MM.1S (cell line): ENCODE measurements at regions not wholly inside any gene's neighbourhood (a gene's known extent, or its start where the extent isn't known, plus 50 kb on each side); places are given as distances from the start of the nearest gene placed in this dataset.

Experiments used
- DNase-seq: peaks from one replicate; pipeline ENCODE4 v3.0.0-alpha.2; 2015
- H2AFZ ChIP-seq: fragments of 300-600 bp; sonication (generic); 2 replicates; pipeline ENCODE4 v1.6.0; 2016; ENCODE audit warnings: antibody characterized with exemption, low read length
- H3F3A ChIP-seq: fragments of 300-600 bp; sonication (generic); 2 replicates; pipeline ENCODE4 v1.6.1; 2016; ENCODE audit warnings: mild to moderate bottlenecking, antibody characterized with exemption, low read length, moderate library complexity, mixed read lengths; ENCODE audit not compliant: insufficient read depth
- H3K27ac ChIP-seq: fragments of 300-600 bp; sonication (generic); 2 replicates; pipeline ENCODE4 v1.5.1; 2016; ENCODE audit warnings: mild to moderate bottlenecking, low read length
- H3K27me3 ChIP-seq: fragments of 300-600 bp; sonication (generic); replicated peaks from 2 replicates; pipeline ENCODE4 v1.6.0; 2016; ENCODE audit warnings: low read length; ENCODE audit not compliant: insufficient read depth
- H3K36me3 ChIP-seq: fragments of 300-600 bp; sonication (generic); replicated peaks from 2 replicates; pipeline ENCODE4 v1.6.1; 2016; ENCODE audit warnings: mild to moderate bottlenecking, low read length, mixed read lengths; ENCODE audit not compliant: insufficient read depth
- H3K4me1 ChIP-seq: fragments of 300-600 bp; sonication (generic); 2 replicates; pipeline ENCODE4 v1.6.1; 2016; ENCODE audit warnings: low read length, mixed read lengths
- H3K4me2 ChIP-seq: fragments of 300-600 bp; sonication (generic); 2 replicates; pipeline ENCODE4 v1.6.0; 2016; ENCODE audit warnings: low read depth, low read length
- H3K4me3 ChIP-seq: fragments of 300-600 bp; sonication (generic); 2 replicates; pipeline ENCODE4 v1.5.1; 2016; ENCODE audit warnings: low read length, mixed read lengths
- H3K79me2 ChIP-seq: fragments of 300-600 bp; sonication (generic); 2 replicates; pipeline ENCODE4 v1.6.1; 2016; ENCODE audit warnings: mixed run types, low read length, mixed read lengths
- H3K9ac ChIP-seq: fragments of 300-600 bp; sonication (generic); 2 replicates; pipeline ENCODE4 v1.6.1; 2016; ENCODE audit warnings: low read length, mixed read lengths
- H3K9me2 ChIP-seq: fragments of 300-600 bp; sonication (generic); replicated peaks from 2 replicates; pipeline ENCODE4 v1.6.1; 2016; ENCODE audit warnings: mild to moderate bottlenecking, low read length, mixed read lengths; ENCODE audit not compliant: insufficient read depth
- H3K9me3 ChIP-seq: fragments of 300-600 bp; sonication (generic); replicated peaks from 2 replicates; pipeline ENCODE4 v1.6.1; 2016; ENCODE audit warnings: mild to moderate bottlenecking, low read length, mixed read lengths; ENCODE audit not compliant: insufficient read depth
- H4K20me1 ChIP-seq: fragments of 300-600 bp; sonication (generic); 2 replicates; pipeline ENCODE4 v1.6.1; 2016; ENCODE audit warnings: mild to moderate bottlenecking, low read length, moderate library complexity, mixed read lengths; ENCODE audit not compliant: insufficient read depth
- EZH2 ChIP-seq: fragments of 300-600 bp; sonication (generic); optimal IDR thresholded peaks from 2 replicates; pipeline ENCODE3; 2017; ENCODE audit warnings: low read depth, mild to moderate bottlenecking, antibody characterized with exemption, low read length, mixed read lengths
- EZH2phosphoT487 ChIP-seq: fragments of 300-600 bp; sonication (generic); IDR thresholded peaks from 2 replicates; pipeline ENCODE4 v1.6.1; 2018; ENCODE audit warnings: antibody characterized with exemption, low read length
- TF ChIP-seq, protein P1 (sequence below): fragments of 300-600 bp; sonication (generic); IDR thresholded peaks from 2 replicates; pipeline ENCODE4 v1.5.1; 2016; ENCODE audit warnings: antibody characterized with exemption, low read length, mixed read lengths

DNA sequence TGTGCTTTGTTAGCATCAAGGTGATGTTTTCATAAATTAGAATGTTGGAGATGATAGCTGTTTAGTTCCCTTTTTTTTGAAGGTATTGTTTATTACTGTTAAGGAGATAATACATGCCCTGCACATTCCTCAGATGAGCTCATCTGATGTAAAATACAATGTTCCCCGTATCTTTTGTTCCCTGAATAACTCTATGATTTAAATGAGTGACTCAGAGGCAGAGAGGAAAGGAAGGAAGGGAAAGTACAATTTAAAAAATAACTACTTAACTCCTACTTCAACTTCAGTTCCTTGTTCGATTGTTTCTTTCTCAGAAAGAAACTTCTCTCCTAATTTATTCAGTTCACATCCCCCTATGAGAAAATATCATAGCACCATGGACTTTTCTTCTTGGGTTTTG, 208.7 kb downstream of the KCNE4 start:
- H3K9me3 ChIP-seq = no peaks in the 10 kb centered on the region
- no peak overlapping the region for H3K9ac ChIP-seq
- peaks cover 22% of the 10 kb centered on the region; the same call in 1 of the 2 replicates for H3K4me1 ChIP-seq
- H3K9me2 ChIP-seq = no peaks in the 10 kb centered on the region
- H3K27ac ChIP-seq = no peak overlapping the region
- DNase-seq = no peak
- no peak overlapping the region for H3K4me2 ChIP-seq
- no peaks in the 10 kb centered on the region for H3K36me3 ChIP-seq
- H3F3A ChIP-seq = peaks cover 4% of the 10 kb centered on the region; the same call in 1 of the 2 replicates
- no peaks in the 10 kb centered on the region for H4K20me1 ChIP-seq
- H2AFZ ChIP-seq = no peak overlapping the region
- no peak overlapping the region for H3K4me3 ChIP-seq
- no peak for TF ChIP-seq EZH2
- no peak for TF ChIP-seq EZH2phosphoT487
- TF ChIP-seq, protein P1, sequence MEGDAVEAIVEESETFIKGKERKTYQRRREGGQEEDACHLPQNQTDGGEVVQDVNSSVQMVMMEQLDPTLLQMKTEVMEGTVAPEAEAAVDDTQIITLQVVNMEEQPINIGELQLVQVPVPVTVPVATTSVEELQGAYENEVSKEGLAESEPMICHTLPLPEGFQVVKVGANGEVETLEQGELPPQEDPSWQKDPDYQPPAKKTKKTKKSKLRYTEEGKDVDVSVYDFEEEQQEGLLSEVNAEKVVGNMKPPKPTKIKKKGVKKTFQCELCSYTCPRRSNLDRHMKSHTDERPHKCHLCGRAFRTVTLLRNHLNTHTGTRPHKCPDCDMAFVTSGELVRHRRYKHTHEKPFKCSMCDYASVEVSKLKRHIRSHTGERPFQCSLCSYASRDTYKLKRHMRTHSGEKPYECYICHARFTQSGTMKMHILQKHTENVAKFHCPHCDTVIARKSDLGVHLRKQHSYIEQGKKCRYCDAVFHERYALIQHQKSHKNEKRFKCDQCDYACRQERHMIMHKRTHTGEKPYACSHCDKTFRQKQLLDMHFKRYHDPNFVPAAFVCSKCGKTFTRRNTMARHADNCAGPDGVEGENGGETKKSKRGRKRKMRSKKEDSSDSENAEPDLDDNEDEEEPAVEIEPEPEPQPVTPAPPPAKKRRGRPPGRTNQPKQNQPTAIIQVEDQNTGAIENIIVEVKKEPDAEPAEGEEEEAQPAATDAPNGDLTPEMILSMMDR = no peak
- H3K79me2 ChIP-seq = no peaks in the 10 kb centered on the region
- H3K27me3 ChIP-seq = no peaks in the 10 kb centered on the region

DNA sequence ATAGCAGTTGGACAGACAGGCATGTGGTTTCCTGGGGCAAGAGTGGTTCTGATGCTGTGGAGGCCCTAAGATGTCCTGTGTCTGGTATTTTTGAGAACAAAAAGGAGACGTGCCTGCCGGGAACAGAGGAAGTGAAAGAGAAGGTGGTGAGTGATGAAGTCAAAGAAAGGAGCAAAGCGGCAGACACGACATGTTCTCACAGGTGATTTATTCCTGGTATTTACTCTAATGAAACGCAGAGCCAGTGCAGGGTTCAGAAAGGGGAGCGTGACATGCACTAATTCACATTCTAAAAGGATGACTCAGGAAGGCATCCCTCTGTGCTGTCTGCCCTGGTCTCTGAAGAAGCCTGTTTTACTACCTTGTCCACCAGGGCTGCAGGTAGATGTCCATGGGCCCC, 211.0 kb downstream of the KCNE4 start:
- DNase-seq = no peak
- H3K36me3 ChIP-seq = no peaks in the 10 kb centered on the region
- no peak overlapping the region for H2AFZ ChIP-seq
- H3K9ac ChIP-seq = no peak overlapping the region
- no peaks in the 10 kb centered on the region for H4K20me1 ChIP-seq
- no peak overlapping the region for H3K4me2 ChIP-seq
- no peaks in the 10 kb centered on the region for H3K9me2 ChIP-seq
- H3K27ac ChIP-seq = peak overlapping the region; percentile 39; the same call in 1 of the 2 replicates
- H3K4me1 ChIP-seq = peaks cover 22% of the 10 kb centered on the region; the same call in 1 of the 2 replicates
- no peaks in the 10 kb centered on the region for H3K79me2 ChIP-seq
- H3K9me3 ChIP-seq = no peaks in the 10 kb centered on the region
- no peaks in the 10 kb centered on the region for H3K27me3 ChIP-seq
- TF ChIP-seq EZH2 (no peak), EZH2phosphoT487 (no peak)
- TF ChIP-seq, protein P1 = no peak
- peaks cover 4% of the 10 kb centered on the region; the same call in 1 of the 2 replicates for H3F3A ChIP-seq
- H3K4me3 ChIP-seq = no peak overlapping the region

DNA sequence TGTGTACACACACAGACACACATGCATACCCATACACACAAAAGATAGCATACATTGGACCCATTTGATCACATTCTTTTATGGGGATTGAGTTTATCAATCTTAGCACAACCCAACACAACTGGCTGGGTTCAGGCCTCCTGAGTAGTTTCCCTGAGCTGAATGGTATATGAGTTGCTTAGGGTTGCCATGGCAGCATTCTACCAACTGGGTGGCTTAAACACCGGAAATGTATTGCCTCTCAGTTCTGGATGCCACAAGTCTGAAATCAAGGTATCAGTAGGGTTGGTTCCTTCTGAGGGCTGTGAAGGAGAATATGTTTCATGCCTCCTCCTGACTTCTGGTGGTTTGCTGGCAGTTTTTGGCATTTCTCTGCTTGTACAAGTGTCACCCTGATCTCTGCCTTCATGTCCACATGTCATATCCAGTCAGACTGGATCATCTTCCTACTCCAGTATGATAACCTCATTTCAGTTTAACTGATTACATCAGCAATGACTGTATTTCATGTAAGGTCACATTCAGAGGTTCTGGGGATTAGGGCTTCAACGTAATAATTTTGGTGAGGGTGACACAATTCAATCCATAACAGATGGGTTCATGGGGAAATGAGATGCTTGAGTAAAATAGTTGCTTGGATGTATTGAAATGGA, 212.7 kb downstream of the KCNE4 start:
- H3K27ac ChIP-seq = peak overlapping the region; percentile 51; the same call in 1 of the 2 replicates
- H3F3A ChIP-seq = peaks cover 4% of the 10 kb centered on the region; the same call in 1 of the 2 replicates
- H3K9me2 ChIP-seq = no peaks in the 10 kb centered on the region
- no peaks in the 10 kb centered on the region for H4K20me1 ChIP-seq
- no peak overlapping the region for H3K9ac ChIP-seq
- no peak for TF ChIP-seq EZH2
- TF ChIP-seq, protein P1 = no peak
- TF ChIP-seq EZH2phosphoT487 = no peak
- DNase-seq = peak; percentile 86
- H3K79me2 ChIP-seq = no peaks in the 10 kb centered on the region
- no peak overlapping the region for H3K4me3 ChIP-seq
- H3K36me3 ChIP-seq = no peaks in the 10 kb centered on the region
- no peak overlapping the region for H3K4me2 ChIP-seq
- peaks cover 22% of the 10 kb centered on the region; the same call in 1 of the 2 replicates for H3K4me1 ChIP-seq
- no peaks in the 10 kb centered on the region for H3K27me3 ChIP-seq
- no peak overlapping the region for H2AFZ ChIP-seq
- H3K9me3 ChIP-seq = no peaks in the 10 kb centered on the region
